Astrocyte (in vitro differentiated cells and primary cell): ENCODE measurements at regions not wholly inside any gene's neighbourhood (a gene's known extent, or its start where the extent isn't known, plus 50 kb on each side); places are given as distances from the start of the nearest gene placed in this dataset.

Experiments used
- EZH2 ChIP-seq: IDR thresholded peaks from 2 replicates; pipeline ENCODE4 v1.6.1; 2012; ENCODE audit warnings: mild to moderate bottlenecking, low read length, inconsistent platforms; ENCODE audit not compliant: insufficient read depth
- TF ChIP-seq, protein P1 (sequence below): IDR thresholded peaks from 2 replicates; pipeline ENCODE4 v1.5.1; 2011; ENCODE audit warnings: low read depth, mild to moderate bottlenecking, inconsistent platforms, low read length, moderate library complexity; ENCODE audit not compliant: insufficient read depth

- TF ChIP-seq, protein P1, sequence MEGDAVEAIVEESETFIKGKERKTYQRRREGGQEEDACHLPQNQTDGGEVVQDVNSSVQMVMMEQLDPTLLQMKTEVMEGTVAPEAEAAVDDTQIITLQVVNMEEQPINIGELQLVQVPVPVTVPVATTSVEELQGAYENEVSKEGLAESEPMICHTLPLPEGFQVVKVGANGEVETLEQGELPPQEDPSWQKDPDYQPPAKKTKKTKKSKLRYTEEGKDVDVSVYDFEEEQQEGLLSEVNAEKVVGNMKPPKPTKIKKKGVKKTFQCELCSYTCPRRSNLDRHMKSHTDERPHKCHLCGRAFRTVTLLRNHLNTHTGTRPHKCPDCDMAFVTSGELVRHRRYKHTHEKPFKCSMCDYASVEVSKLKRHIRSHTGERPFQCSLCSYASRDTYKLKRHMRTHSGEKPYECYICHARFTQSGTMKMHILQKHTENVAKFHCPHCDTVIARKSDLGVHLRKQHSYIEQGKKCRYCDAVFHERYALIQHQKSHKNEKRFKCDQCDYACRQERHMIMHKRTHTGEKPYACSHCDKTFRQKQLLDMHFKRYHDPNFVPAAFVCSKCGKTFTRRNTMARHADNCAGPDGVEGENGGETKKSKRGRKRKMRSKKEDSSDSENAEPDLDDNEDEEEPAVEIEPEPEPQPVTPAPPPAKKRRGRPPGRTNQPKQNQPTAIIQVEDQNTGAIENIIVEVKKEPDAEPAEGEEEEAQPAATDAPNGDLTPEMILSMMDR: no peak
- no peak for TF ChIP-seq EZH2
Measured at GRCh38 chr6:167469101-167469500, 144.2 kb downstream of the TTLL2 start.
